ENCODE measurements at regions not wholly inside any gene's neighbourhood (a gene's known extent, or its start where the extent isn't known, plus 50 kb on each side); places are given as distances from the start of the nearest gene placed in this dataset.
"Not testable (repeated sequence)": the region's sequence is repeated elsewhere in the genome, so short reads cannot be mapped to it uniquely, and the experiment has no call there.

GRCh38 chr3:107464037-107464436 is 58.7 kb upstream of the BBX start:
- WGBS, 2 donors (ENCODE audit: extremely low coverage in 2 of 2, insufficient read length in 2 of 2, insufficient replicate concordance in 1 of 2): no CpG with 5 or more reads among the region's 2 CpGs
- H4K91ac ChIP-seq (ENCODE audit: low read depth, low read length, poor library complexity): no peak overlapping the region
- no peak overlapping the region for H2BK15ac ChIP-seq (ENCODE audit: low read length)
- H2BK120ac ChIP-seq (ENCODE audit: low read depth, low read length): no peak overlapping the region
- no peaks in the 10 kb centered on the region for H3K4me1 ChIP-seq (ENCODE audit: control insufficient read depth in 2 of 2, insufficient read depth in 1 of 2, low read depth in 1 of 2, low read length in 2 of 2)
- H2BK5ac ChIP-seq (ENCODE audit: low read length): no peak overlapping the region
- no peak for DNase-seq (ENCODE audit: low spot score)
- H3K23ac ChIP-seq (ENCODE audit: low read depth, low read length, poor library complexity): no peak overlapping the region
- H3K14ac ChIP-seq (ENCODE audit: low read length): no peak overlapping the region
- no peaks in the 10 kb centered on the region for H3K27me3 ChIP-seq (ENCODE audit: control insufficient read depth in 3 of 3, insufficient read depth in 3 of 3, low read depth in 1 of 3, low read length in 3 of 3)
- no peaks in the 10 kb centered on the region for H3K9me3 ChIP-seq (replicated peaks in 1 of 2; ENCODE audit: control insufficient read depth in 2 of 2, insufficient read depth in 1 of 2, low read depth in 1 of 2, low read length in 2 of 2)
- H3K36me3 ChIP-seq (replicated peaks in 1 of 2; ENCODE audit: control insufficient read depth in 2 of 2, insufficient read depth in 2 of 2, low read length in 2 of 2): no peaks in the 10 kb centered on the region
- H2AFZ ChIP-seq (ENCODE audit: low read length): no peak overlapping the region
- H2BK12ac ChIP-seq (ENCODE audit: low read length): no peak overlapping the region
- H3K9ac ChIP-seq (ENCODE audit: low read depth, low read length, poor library complexity): no peak overlapping the region
- H3K27ac ChIP-seq (replicated peaks; ENCODE audit: low read length): no peak overlapping the region
- no peak overlapping the region for H3K18ac ChIP-seq (ENCODE audit: low read length)
- no peak overlapping the region for H3K4me2 ChIP-seq (ENCODE audit: insufficient read depth, low read length, poor library complexity, severe bottlenecking)
- no peak overlapping the region for H4K8ac ChIP-seq (ENCODE audit: low read depth, low read length)
- no peak overlapping the region for H3K4me3 ChIP-seq (ENCODE audit: low read length in 2 of 2)
- no peak overlapping the region for H3K4ac ChIP-seq (ENCODE audit: low read length)
- H2AK5ac ChIP-seq (ENCODE audit: low read depth, low read length): no peak overlapping the region
- no peaks in the 10 kb centered on the region for H3K79me1 ChIP-seq (ENCODE audit: low read depth, low read length)

- WGBS, 2 donors (ENCODE audit: extremely low coverage in 2 of 2, insufficient read length in 2 of 2, insufficient replicate concordance in 1 of 2): no CpG with 5 or more reads among the region's 3 CpGs
Measured at GRCh38 chr3:107465064-107465631, 57.6 kb upstream of the BBX start.

GRCh38 chr3:107468782-107469181 is 54.0 kb upstream of the BBX start:
- Histone ChIP-seq H2BK5ac (ENCODE audit: low read length) (no peak overlapping the region), H4K91ac (ENCODE audit: low read depth, low read length, poor library complexity) (no peak overlapping the region), H3K36me3 (replicated peaks in 1 of 2; ENCODE audit: control insufficient read depth in 2 of 2, insufficient read depth in 2 of 2, low read length in 2 of 2) (no peaks in the 10 kb centered on the region), H3K4me2 (ENCODE audit: insufficient read depth, low read length, poor library complexity, severe bottlenecking) (no peak overlapping the region), H2BK15ac (ENCODE audit: low read length) (no peak overlapping the region), H3K4me3 (ENCODE audit: low read length in 2 of 2) (no peak overlapping the region), H3K18ac (ENCODE audit: low read length) (no peak overlapping the region), H3K14ac (ENCODE audit: low read length) (no peak overlapping the region), H3K9me3 (replicated peaks in 1 of 2; ENCODE audit: control insufficient read depth in 2 of 2, insufficient read depth in 1 of 2, low read depth in 1 of 2, low read length in 2 of 2) (no peaks in the 10 kb centered on the region), H3K4me1 (ENCODE audit: control insufficient read depth in 2 of 2, insufficient read depth in 1 of 2, low read depth in 1 of 2, low read length in 2 of 2) (no peaks in the 10 kb centered on the region), H3K27me3 (ENCODE audit: control insufficient read depth in 3 of 3, insufficient read depth in 3 of 3, low read depth in 1 of 3, low read length in 3 of 3) (no peaks in the 10 kb centered on the region), H3K23ac (ENCODE audit: low read depth, low read length, poor library complexity) (no peak overlapping the region), H3K79me1 (ENCODE audit: low read depth, low read length) (no peaks in the 10 kb centered on the region), H3K9ac (ENCODE audit: low read depth, low read length, poor library complexity) (no peak overlapping the region), H3K4ac (ENCODE audit: low read length) (no peak overlapping the region), H2AFZ (ENCODE audit: low read length) (no peak overlapping the region), H2BK12ac (ENCODE audit: low read length) (no peak overlapping the region), H2AK5ac (ENCODE audit: low read depth, low read length) (no peak overlapping the region), H4K8ac (ENCODE audit: low read depth, low read length) (no peak overlapping the region), H2BK120ac (ENCODE audit: low read depth, low read length) (no peak overlapping the region), H3K27ac (replicated peaks; ENCODE audit: low read length) (no peak overlapping the region)
- no CpG with 5 or more reads among the region's 1 CpG for WGBS, 2 donors (ENCODE audit: extremely low coverage in 2 of 2, insufficient read length in 2 of 2, insufficient replicate concordance in 1 of 2)
- DNase-seq (ENCODE audit: low spot score): no peak

More at GRCh38 chr3:107465064-107465631, 57.6 kb upstream of the BBX start:
- Histone ChIP-seq H3K4me3 (ENCODE audit: low read length in 2 of 2) (no peak overlapping the region), H3K18ac (ENCODE audit: low read length) (no peak overlapping the region), H4K8ac (ENCODE audit: low read depth, low read length) (no peak overlapping the region), H2BK120ac (ENCODE audit: low read depth, low read length) (no peak overlapping the region), H3K4me1 (ENCODE audit: control insufficient read depth in 2 of 2, insufficient read depth in 1 of 2, low read depth in 1 of 2, low read length in 2 of 2) (no peaks in the 10 kb centered on the region), H3K4ac (ENCODE audit: low read length) (no peak overlapping the region), H3K4me2 (ENCODE audit: insufficient read depth, low read length, poor library complexity, severe bottlenecking) (no peak overlapping the region), H2BK15ac (ENCODE audit: low read length) (no peak overlapping the region), H3K27me3 (ENCODE audit: control insufficient read depth in 3 of 3, insufficient read depth in 3 of 3, low read depth in 1 of 3, low read length in 3 of 3) (no peaks in the 10 kb centered on the region), H3K23ac (ENCODE audit: low read depth, low read length, poor library complexity) (no peak overlapping the region), H3K36me3 (replicated peaks in 1 of 2; ENCODE audit: control insufficient read depth in 2 of 2, insufficient read depth in 2 of 2, low read length in 2 of 2) (no peaks in the 10 kb centered on the region), H3K9ac (ENCODE audit: low read depth, low read length, poor library complexity) (no peak overlapping the region), H3K79me1 (ENCODE audit: low read depth, low read length) (no peaks in the 10 kb centered on the region), H2AK5ac (ENCODE audit: low read depth, low read length) (no peak overlapping the region), H3K14ac (ENCODE audit: low read length) (no peak overlapping the region), H2BK5ac (ENCODE audit: low read length) (no peak overlapping the region), H2BK12ac (ENCODE audit: low read length) (no peak overlapping the region), H4K91ac (ENCODE audit: low read depth, low read length, poor library complexity) (no peak overlapping the region), H3K27ac (replicated peaks; ENCODE audit: low read length) (no peak overlapping the region), H2AFZ (ENCODE audit: low read length) (no peak overlapping the region), H3K9me3 (replicated peaks in 1 of 2; ENCODE audit: control insufficient read depth in 2 of 2, insufficient read depth in 1 of 2, low read depth in 1 of 2, low read length in 2 of 2) (no peaks in the 10 kb centered on the region)
- DNase-seq (ENCODE audit: low spot score): no peak

- H2AK5ac ChIP-seq (ENCODE audit: low read depth, low read length); H3K4me3 ChIP-seq (ENCODE audit: low read length in 2 of 2); H3K4me1 ChIP-seq (ENCODE audit: control insufficient read depth in 2 of 2, insufficient read depth in 1 of 2, low read depth in 1 of 2, low read length in 2 of 2); H2BK120ac ChIP-seq (ENCODE audit: low read depth, low read length); H3K27ac ChIP-seq (replicated peaks; ENCODE audit: low read length); H2BK12ac ChIP-seq (ENCODE audit: low read length); H4K8ac ChIP-seq (ENCODE audit: low read depth, low read length); H3K79me1 ChIP-seq (ENCODE audit: low read depth, low read length); H3K14ac ChIP-seq (ENCODE audit: low read length); H4K91ac ChIP-seq (ENCODE audit: low read depth, low read length, poor library complexity); H3K4me2 ChIP-seq (ENCODE audit: insufficient read depth, low read length, poor library complexity, severe bottlenecking); H3K4ac ChIP-seq (ENCODE audit: low read length); DNase-seq (ENCODE audit: low spot score); H3K27me3 ChIP-seq (ENCODE audit: control insufficient read depth in 3 of 3, insufficient read depth in 3 of 3, low read depth in 1 of 3, low read length in 3 of 3); H3K23ac ChIP-seq (ENCODE audit: low read depth, low read length, poor library complexity); H3K9ac ChIP-seq (ENCODE audit: low read depth, low read length, poor library complexity); H3K9me3 ChIP-seq (replicated peaks in 1 of 2; ENCODE audit: control insufficient read depth in 2 of 2, insufficient read depth in 1 of 2, low read depth in 1 of 2, low read length in 2 of 2); H2BK15ac ChIP-seq (ENCODE audit: low read length); H2AFZ ChIP-seq (ENCODE audit: low read length); H3K36me3 ChIP-seq (replicated peaks in 1 of 2; ENCODE audit: control insufficient read depth in 2 of 2, insufficient read depth in 2 of 2, low read length in 2 of 2); H2BK5ac ChIP-seq (ENCODE audit: low read length); H3K18ac ChIP-seq (ENCODE audit: low read length): not testable (repeated sequence)
- no CpG with 5 or more reads among the region's 8 CpGs for WGBS, 2 donors (ENCODE audit: extremely low coverage in 2 of 2, insufficient read length in 2 of 2, insufficient replicate concordance in 1 of 2)
Measured at GRCh38 chr3:107470496-107470895, 52.3 kb upstream of the BBX start.
